Activated CD4-positive, alpha-beta T cell treated with anti-CD3 and anti-CD28 coated beads for 4 hours (primary cell): ENCODE measurements at regions not wholly inside any gene's neighbourhood (a gene's known extent, or its start where the extent isn't known, plus 50 kb on each side); places are given as distances from the start of the nearest gene placed in this dataset.
"Not testable (repeated sequence)": the region's sequence is repeated elsewhere in the genome, so short reads cannot be mapped to it uniquely, and the experiment has no call there.

Experiments
- DNase-seq, 2 donors: peaks; one replicate each; pipeline ENCODE4 v3.0.0-alpha.2; 2020

GRCh38 chr10:64038107-64038506 lies 516.9 kb downstream of the REEP3 start:
- DNase-seq: no peak

- DNase-seq: no peak
Observed at GRCh38 chr10:64039198-64039597, 518.0 kb downstream of the REEP3 start.

- no peak for DNase-seq
Observed at GRCh38 chr10:64040781-64041180, 519.6 kb downstream of the REEP3 start.

GRCh38 chr10:64041185-64041988 lies 520.2 kb downstream of the REEP3 start:
- DNase-seq: peak; percentile 73 to 82

- DNase-seq: no peak
Observed at GRCh38 chr10:64041989-64042490, 520.8 kb downstream of the REEP3 start.

- no peak for DNase-seq
Observed at GRCh38 chr10:64044098-64044497, 522.9 kb downstream of the REEP3 start.

GRCh38 chr10:64044957-64045632 lies 523.9 kb downstream of the REEP3 start:
- not testable (repeated sequence) for DNase-seq

GRCh38 chr10:64054392-64054791 lies 533.2 kb downstream of the REEP3 start:
- no peak for DNase-seq

GRCh38 chr10:64059884-64060283 lies 538.7 kb downstream of the REEP3 start:
- DNase-seq: no peak

GRCh38 chr10:64060389-64060788 lies 539.2 kb downstream of the REEP3 start:
- no peak for DNase-seq

- DNase-seq: no peak
Observed at GRCh38 chr10:64062793-64063192, 541.6 kb downstream of the REEP3 start.

GRCh38 chr10:64067009-64067606 lies 545.9 kb downstream of the REEP3 start:
- DNase-seq: no peak

- no peak for DNase-seq
Observed at GRCh38 chr10:64067859-64068258, 546.7 kb downstream of the REEP3 start.

- no peak for DNase-seq
Observed at GRCh38 chr10:64070241-64070640, 549.0 kb downstream of the REEP3 start.

- no peak for DNase-seq
Observed at GRCh38 chr10:64071218-64071617, 550.0 kb downstream of the REEP3 start.

GRCh38 chr10:64075604-64076003 lies 554.4 kb downstream of the REEP3 start:
- DNase-seq: no peak

GRCh38 chr10:64076322-64076940 lies 555.2 kb downstream of the REEP3 start:
- no peak for DNase-seq

GRCh38 chr10:64079341-64079740 lies 558.1 kb downstream of the REEP3 start:
- no peak for DNase-seq

- DNase-seq: no peak
Observed at GRCh38 chr10:64080071-64080470, 558.9 kb downstream of the REEP3 start.

- DNase-seq: no peak
Observed at GRCh38 chr10:64081947-64082482, 560.8 kb downstream of the REEP3 start.

- no peak for DNase-seq
Observed at GRCh38 chr10:64086083-64086767, 565.0 kb downstream of the REEP3 start.

GRCh38 chr10:64089648-64090047 lies 568.4 kb downstream of the REEP3 start:
- no peak for DNase-seq
